Effector memory CD8-positive, alpha-beta T cell (primary cell): ENCODE measurements at regions not wholly inside any gene's neighbourhood (a gene's known extent, or its start where the extent isn't known, plus 50 kb on each side); places are given as distances from the start of the nearest gene placed in this dataset.
"Not testable (repeated sequence)": the region's sequence is repeated elsewhere in the genome, so short reads cannot be mapped to it uniquely, and the experiment has no call there.

ENCODE experiments used
- ATAC-seq: fragments of 150-1000 bp; cut with Tn5 transposase; replicated peaks from 2 replicates; pipeline ENCODE4 v1.10.0; 2021; ENCODE audit warnings: mild to moderate bottlenecking, moderate library complexity
- DNase-seq, 3 experiments: peaks; one replicate each; pipeline ENCODE4 v3.0.0; 2021
- H3K27ac Mint-ChIP-seq, 2 donors: one replicate each; pipeline ENCODE4 v1.8.0; 2022; ENCODE audit warnings: mild to moderate bottlenecking in 2 of 2, mixed read lengths in 2 of 2, moderate library complexity in 2 of 2
- H3K27me3 Mint-ChIP-seq, 2 donors: one replicate each; pipeline ENCODE4 v1.8.0; 2022; ENCODE audit warnings: mixed read lengths in 2 of 2
- H3K36me3 Mint-ChIP-seq: one replicate; pipeline ENCODE4 v1.8.0; 2022; ENCODE audit warnings: mild to moderate bottlenecking, moderate library complexity, mixed read lengths; ENCODE audit not compliant: insufficient read depth
- H3K4me1 Mint-ChIP-seq, 2 donors: one replicate each; pipeline ENCODE4 v1.8.0; 2022; ENCODE audit warnings: low read depth in 2 of 2, mixed read lengths in 2 of 2
- H3K4me3 Mint-ChIP-seq, 2 donors: one replicate each; pipeline ENCODE4 v1.8.0; 2022; ENCODE audit warnings: mild to moderate bottlenecking in 2 of 2, mixed read lengths in 2 of 2, moderate library complexity in 2 of 2
- H3K9me3 Mint-ChIP-seq, 2 donors: one replicate each; pipeline ENCODE4 v1.8.0; 2022; ENCODE audit warnings: mixed read lengths in 2 of 2

DNA sequence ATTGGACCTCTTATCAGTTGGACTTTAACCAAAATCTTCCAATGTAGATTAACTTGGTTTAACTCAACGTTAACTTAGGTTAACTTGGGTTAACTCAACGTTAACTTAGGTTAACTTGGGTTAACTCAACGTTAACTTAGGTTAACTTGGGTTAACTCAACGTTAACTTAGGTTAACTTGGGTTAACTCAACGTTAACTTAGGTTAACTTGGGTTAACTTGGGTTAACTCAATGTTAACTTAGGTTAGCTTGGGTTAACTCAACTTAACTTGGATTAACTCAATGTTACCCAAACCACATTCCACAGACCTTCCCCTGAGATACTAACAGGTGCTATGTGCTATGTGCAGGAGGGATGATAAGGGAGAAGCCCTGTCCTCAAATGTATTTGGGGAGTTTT lies 306.9 kb upstream of the IL12A start:
- H3K9me3 Mint-ChIP-seq = peaks cover 8 to 13% of the 10 kb centered on the region in 2 donors
- not testable (repeated sequence) for H3K36me3 Mint-ChIP-seq, H3K27ac Mint-ChIP-seq, H3K4me1 Mint-ChIP-seq, DNase-seq, H3K4me3 Mint-ChIP-seq, H3K27me3 Mint-ChIP-seq, ATAC-seq

DNA sequence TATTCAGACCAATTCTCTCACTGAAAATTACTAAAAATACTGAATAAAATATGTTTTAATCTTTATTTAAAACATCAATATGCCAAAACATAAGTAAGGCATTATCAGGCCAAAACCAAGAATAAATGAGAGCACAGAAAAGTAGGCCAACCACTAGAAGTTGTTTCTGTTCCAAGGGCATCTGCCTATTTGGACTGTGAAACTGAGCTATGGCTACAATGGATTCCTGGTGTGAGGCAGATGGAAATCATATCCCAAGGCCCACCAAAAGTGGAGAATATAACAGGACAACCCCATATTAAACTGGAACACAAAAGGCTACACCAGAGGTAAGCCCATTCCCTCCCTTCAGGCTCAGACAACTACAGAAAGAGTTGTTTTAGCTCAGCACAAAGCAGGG lies 302.8 kb upstream of the IL12A start:
- Mint-ChIP-seq H3K4me1 (no peaks in the 10 kb centered on the region), H3K4me3 (no peak overlapping the region), H3K27me3 (no peaks in the 10 kb centered on the region), H3K36me3 (no peaks in the 10 kb centered on the region), H3K9me3 (peaks cover 10 to 13% of the 10 kb centered on the region in 2 donors), H3K27ac (no peak overlapping the region)
- DNase-seq (no peak), ATAC-seq (no peak)

GRCh38 chr3:159693226-159693625 lies 295.4 kb upstream of the IL12A start:
- Mint-ChIP-seq H3K27me3 (no peaks in the 10 kb centered on the region), H3K36me3 (no peaks in the 10 kb centered on the region), H3K27ac (no peak overlapping the region), H3K9me3 (peaks cover 6 to 8% of the 10 kb centered on the region in 2 donors), H3K4me3 (no peak overlapping the region), H3K4me1 (no peaks in the 10 kb centered on the region)
- ATAC-seq (no peak), DNase-seq (no peak)

- no peaks in the 10 kb centered on the region for H3K36me3 Mint-ChIP-seq
- no peak for ATAC-seq
- no peak overlapping the region for H3K4me3 Mint-ChIP-seq
- H3K27ac Mint-ChIP-seq = no peak overlapping the region
- H3K4me1 Mint-ChIP-seq = no peaks in the 10 kb centered on the region
- H3K9me3 Mint-ChIP-seq = peaks cover 9 to 12% of the 10 kb centered on the region in 2 donors
- H3K27me3 Mint-ChIP-seq = no peaks in the 10 kb centered on the region
- DNase-seq = no peak
Measured at GRCh38 chr3:159711560-159712333, 276.9 kb upstream of the IL12A start.

GRCh38 chr3:159721324-159721723 lies 267.3 kb upstream of the IL12A start:
- Mint-ChIP-seq H3K4me1 (no peaks in the 10 kb centered on the region), H3K27ac (no peak overlapping the region), H3K4me3 (no peak overlapping the region), H3K27me3 (no peaks in the 10 kb centered on the region), H3K9me3 (no peaks in the 10 kb centered on the region), H3K36me3 (no peaks in the 10 kb centered on the region)
- DNase-seq (no peak), ATAC-seq (no peak)

GRCh38 chr3:159723295-159723694 lies 265.3 kb upstream of the IL12A start:
- H3K36me3 Mint-ChIP-seq = no peaks in the 10 kb centered on the region
- H3K9me3 Mint-ChIP-seq = no peaks in the 10 kb centered on the region
- H3K4me1 Mint-ChIP-seq = no peaks in the 10 kb centered on the region
- H3K4me3 Mint-ChIP-seq = no peak overlapping the region
- H3K27me3 Mint-ChIP-seq = no peaks in the 10 kb centered on the region
- no peak for DNase-seq
- no peak overlapping the region for H3K27ac Mint-ChIP-seq
- ATAC-seq = no peak

DNA sequence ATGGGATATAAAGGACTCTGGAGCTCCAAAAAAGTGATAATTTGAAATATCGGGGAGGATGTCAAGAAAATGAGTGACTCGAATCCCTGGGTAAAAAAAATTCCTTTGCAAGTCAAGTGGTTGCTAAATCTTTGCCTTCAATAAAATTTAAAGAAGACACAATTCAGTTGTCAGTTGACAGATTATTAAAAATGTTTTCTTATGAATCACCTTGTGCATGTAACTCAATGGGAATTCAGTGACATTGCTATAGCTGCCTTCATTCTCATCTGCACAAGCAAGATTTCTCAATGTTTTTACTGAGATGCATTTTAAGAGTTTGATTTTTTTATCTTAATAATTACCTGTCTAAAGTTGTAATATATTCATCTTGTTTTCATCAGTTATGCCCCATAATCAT lies 264.0 kb upstream of the IL12A start:
- Mint-ChIP-seq H3K9me3 (no peaks in the 10 kb centered on the region), H3K4me1 (no peaks in the 10 kb centered on the region), H3K36me3 (no peaks in the 10 kb centered on the region), H3K27me3 (no peaks in the 10 kb centered on the region), H3K4me3 (no peak overlapping the region), H3K27ac (no peak overlapping the region)
- ATAC-seq = no peak
- DNase-seq = no peak

DNA sequence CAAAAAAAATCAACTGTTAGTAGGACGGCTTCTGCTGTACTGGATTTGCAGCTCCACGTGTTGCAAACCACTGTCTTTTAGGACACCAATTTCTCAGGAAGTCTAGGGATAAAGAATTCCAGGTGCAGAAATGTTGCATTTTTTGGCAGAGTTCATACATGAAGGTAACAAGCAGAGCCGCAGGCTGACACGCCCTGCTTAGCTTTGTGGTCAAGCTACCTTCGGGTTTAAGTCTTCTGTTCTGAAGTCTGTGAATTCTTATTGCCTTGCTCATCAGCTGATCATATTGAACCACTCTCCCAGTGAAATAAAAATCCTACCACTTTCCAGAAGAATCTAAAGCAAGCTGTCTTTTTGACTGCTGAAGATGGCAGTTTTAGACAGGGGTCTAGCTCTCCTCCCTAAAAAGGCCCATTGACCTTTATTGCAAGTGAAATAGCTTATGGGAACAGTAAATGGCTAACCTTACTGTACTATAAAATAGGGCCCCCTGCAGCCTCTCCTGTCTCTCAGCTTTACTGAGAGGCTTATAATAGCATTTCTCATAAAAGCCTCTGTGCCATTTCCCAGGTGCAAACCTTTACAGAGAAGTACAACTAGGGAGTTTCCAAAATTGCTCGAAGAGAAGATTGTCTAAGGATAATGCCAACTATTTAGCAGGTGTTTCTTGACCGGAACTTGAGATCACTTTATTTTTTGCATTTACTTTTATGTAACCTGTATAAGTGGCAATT lies 262.2 kb upstream of the IL12A start:
- DNase-seq (no peak), ATAC-seq (no peak)
- peaks cover 0 to under 1% of the 10 kb centered on the region in 2 donors for H3K9me3 Mint-ChIP-seq
- H3K36me3 Mint-ChIP-seq = no peaks in the 10 kb centered on the region
- no peaks in the 10 kb centered on the region for H3K4me1 Mint-ChIP-seq
- H3K27ac Mint-ChIP-seq = no peak overlapping the region
- no peaks in the 10 kb centered on the region for H3K27me3 Mint-ChIP-seq
- no peak overlapping the region for H3K4me3 Mint-ChIP-seq

GRCh38 chr3:159727506-159727905 lies 261.1 kb upstream of the IL12A start:
- ATAC-seq = no peak
- Mint-ChIP-seq H3K4me1 (no peaks in the 10 kb centered on the region), H3K4me3 (no peak overlapping the region), H3K36me3 (no peaks in the 10 kb centered on the region), H3K27ac (no peak overlapping the region), H3K9me3 (peaks cover 0 to 2% of the 10 kb centered on the region in 2 donors), H3K27me3 (no peaks in the 10 kb centered on the region)
- no peak for DNase-seq

- Mint-ChIP-seq H3K9me3 (peaks cover 0 to 2% of the 10 kb centered on the region in 2 donors), H3K4me1 (no peaks in the 10 kb centered on the region), H3K36me3 (no peaks in the 10 kb centered on the region), H3K27me3 (no peaks in the 10 kb centered on the region), H3K27ac (no peak overlapping the region), H3K4me3 (no peak overlapping the region)
- ATAC-seq (no peak), DNase-seq (no peak)
Measured at GRCh38 chr3:159731254-159731653, 257.4 kb upstream of the IL12A start.

DNA sequence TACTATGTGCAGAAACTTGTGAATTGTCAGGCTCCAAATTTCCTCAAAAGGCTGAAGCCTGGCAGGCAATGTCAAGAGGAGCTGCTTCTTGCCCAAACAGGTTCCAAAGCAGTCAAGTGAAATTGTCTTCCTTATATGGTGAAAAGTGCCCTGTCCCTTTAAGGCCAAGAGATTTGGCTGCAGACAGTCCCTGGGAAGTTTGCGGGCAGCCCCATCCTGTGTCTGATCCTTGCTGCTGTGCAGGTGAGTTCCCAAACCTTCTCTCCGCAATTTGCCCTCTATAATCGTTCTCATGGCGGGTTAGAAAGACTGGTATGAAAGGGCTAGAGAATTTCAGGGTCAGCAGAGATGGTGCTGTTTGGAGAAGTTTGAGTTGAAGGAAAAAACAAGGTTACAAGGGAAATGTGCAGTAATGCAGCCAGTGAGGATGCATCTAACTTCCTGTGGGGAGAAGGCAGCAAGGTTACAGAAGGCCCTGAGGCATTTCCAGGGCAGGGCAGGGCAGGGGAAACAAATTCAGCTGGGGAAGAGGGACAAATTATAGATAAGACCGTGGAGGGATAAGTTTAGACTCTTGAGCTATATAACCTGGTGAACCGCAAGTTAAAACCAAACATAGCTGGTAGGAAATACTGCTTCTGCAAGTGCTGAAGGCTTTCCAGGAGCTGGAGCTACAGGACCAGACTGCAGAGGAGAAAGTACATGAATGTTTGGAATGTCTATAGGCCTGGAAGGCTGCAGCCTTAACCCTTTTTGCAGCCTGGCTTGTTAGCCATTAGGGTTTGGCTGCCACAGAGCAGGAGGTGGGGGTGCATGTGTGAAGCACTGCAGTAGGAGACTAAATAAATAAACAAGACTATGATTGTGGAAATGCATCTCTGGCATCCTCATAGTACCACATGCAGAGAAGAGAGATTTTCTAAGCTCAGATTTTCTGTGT lies 256.2 kb upstream of the IL12A start:
- ATAC-seq = no peak
- Mint-ChIP-seq H3K36me3 (no peaks in the 10 kb centered on the region), H3K27me3 (peaks cover 0 to 3% of the 10 kb centered on the region in 2 donors), H3K4me3 (no peak overlapping the region), H3K9me3 (peaks cover 0 to 2% of the 10 kb centered on the region in 2 donors), H3K27ac (no peak overlapping the region), H3K4me1 (no peaks in the 10 kb centered on the region)
- no peak for DNase-seq

DNA sequence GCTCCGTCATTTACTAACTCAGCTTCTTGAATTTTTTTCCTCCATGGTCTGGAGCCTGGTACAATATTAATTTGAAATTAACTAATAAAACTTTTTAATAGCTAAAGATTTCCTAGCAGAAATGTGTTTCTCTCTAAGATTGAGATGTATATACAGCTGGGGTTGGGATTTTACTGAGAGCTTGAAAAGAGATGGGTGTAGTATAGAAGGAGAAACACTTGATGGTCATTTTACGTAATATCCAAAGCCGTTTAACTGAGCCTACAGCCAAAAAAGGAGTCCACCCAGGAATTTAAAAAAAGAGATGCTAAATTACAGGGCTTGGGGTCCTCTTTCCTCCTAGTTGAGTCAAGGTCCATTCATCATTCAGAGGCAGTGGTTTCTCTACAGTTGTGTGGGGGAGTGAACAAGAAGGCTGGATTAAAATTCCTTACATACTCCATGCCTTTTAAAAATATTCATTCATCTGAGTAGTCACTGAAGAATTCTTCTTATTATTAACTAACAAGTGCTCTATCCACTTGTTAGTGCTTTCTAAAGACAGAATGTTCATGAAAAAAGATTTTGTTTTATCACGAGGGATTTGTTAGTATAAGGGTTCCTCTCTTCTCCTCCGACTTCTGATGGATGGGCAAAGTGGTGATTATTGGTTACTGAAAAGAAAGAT lies 255.3 kb upstream of the IL12A start:
- ATAC-seq = no peak
- Mint-ChIP-seq H3K4me1 (no peaks in the 10 kb centered on the region), H3K9me3 (peaks cover 0 to 2% of the 10 kb centered on the region in 2 donors), H3K27ac (no peak overlapping the region), H3K36me3 (no peaks in the 10 kb centered on the region), H3K27me3 (peaks cover 0 to 6% of the 10 kb centered on the region in 2 donors), H3K4me3 (no peak overlapping the region)
- no peak for DNase-seq

DNA sequence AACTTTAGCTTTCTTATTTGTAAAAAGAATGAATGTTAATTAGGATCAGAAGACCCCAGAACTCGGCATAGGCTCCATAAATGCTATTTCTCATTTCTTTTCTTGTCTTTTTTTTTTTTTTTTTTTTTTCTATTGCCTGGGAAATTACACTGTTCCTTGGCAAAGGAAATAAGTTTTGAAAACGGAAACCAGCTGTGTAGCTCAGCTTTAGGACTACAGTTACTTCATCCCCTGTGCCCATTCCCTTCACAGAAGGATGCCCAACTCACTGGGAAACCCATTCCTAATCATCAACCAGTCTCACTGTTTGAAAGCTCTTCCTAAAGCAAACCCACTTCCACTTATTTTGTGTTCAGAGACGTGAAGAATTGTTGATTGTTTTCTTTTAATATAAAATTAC lies 254.0 kb upstream of the IL12A start:
- Mint-ChIP-seq H3K36me3 (no peaks in the 10 kb centered on the region), H3K27ac (no peak overlapping the region), H3K27me3 (peaks cover 0 to 6% of the 10 kb centered on the region in 2 donors), H3K4me1 (no peaks in the 10 kb centered on the region), H3K9me3 (peaks cover 0 to 2% of the 10 kb centered on the region in 2 donors), H3K4me3 (no peak overlapping the region)
- no peak for DNase-seq
- no peak for ATAC-seq
